HUDEP-2 (cell line): ENCODE measurements at regions not wholly inside any gene's neighbourhood (a gene's known extent, or its start where the extent isn't known, plus 50 kb on each side); places are given as distances from the start of the nearest gene placed in this dataset.
A peak's percentile ranks its signal among the peaks of the same experiment; 100 is the strongest.
"Not testable (repeated sequence)": the region's sequence is repeated elsewhere in the genome, so short reads cannot be mapped to it uniquely, and the experiment has no call there.

ENCODE experiments used
- DNase-seq, 76 experiments: peaks; one replicate each; lab custom pipeline; 2025; ENCODE audit not compliant: unreplicated experiment in 76 of 76; lab: John Stamatoyannopoulos, UW

GRCh38 chr6:25150031-25150430 lies 129.1 kb upstream of the CARMIL1 start:
- no peak for DNase-seq

- no peak for DNase-seq
Measured at GRCh38 chr6:25150863-25151262, 128.3 kb upstream of the CARMIL1 start.

GRCh38 chr6:25153079-25153478 lies 126.1 kb upstream of the CARMIL1 start:
- DNase-seq, result no peak

GRCh38 chr6:25154034-25154596 lies 125.1 kb upstream of the CARMIL1 start:
- no peak for DNase-seq

- DNase-seq, result peak in 27 of 76 experiments; percentile 5 to 62 (median 24)
Measured at GRCh38 chr6:25155211-25155610, 124.0 kb upstream of the CARMIL1 start.

GRCh38 chr6:25156123-25156522 lies 123.1 kb upstream of the CARMIL1 start:
- DNase-seq, result no peak

GRCh38 chr6:25157183-25157582 lies 122.0 kb upstream of the CARMIL1 start:
- no peak for DNase-seq

GRCh38 chr6:25157842-25158241 lies 121.3 kb upstream of the CARMIL1 start:
- no peak for DNase-seq

GRCh38 chr6:25160134-25160533 lies 119.0 kb upstream of the CARMIL1 start:
- not testable (repeated sequence) for DNase-seq

- no peak for DNase-seq
Measured at GRCh38 chr6:25165177-25165576, 114.0 kb upstream of the CARMIL1 start.

- DNase-seq, result peak in 46 of 76 experiments; percentile 8 to 79 (median 34)
Measured at GRCh38 chr6:25165800-25166199, 113.4 kb upstream of the CARMIL1 start.

GRCh38 chr6:25166955-25167748 lies 112.0 kb upstream of the CARMIL1 start:
- DNase-seq, result no peak

GRCh38 chr6:25167961-25168360 lies 111.2 kb upstream of the CARMIL1 start:
- DNase-seq, result no peak

- DNase-seq, result no peak
Measured at GRCh38 chr6:25168637-25169036, 110.5 kb upstream of the CARMIL1 start.

- DNase-seq, result no peak
Measured at GRCh38 chr6:25169553-25169952, 109.6 kb upstream of the CARMIL1 start.

- DNase-seq, result no peak
Measured at GRCh38 chr6:25169961-25170360, 109.2 kb upstream of the CARMIL1 start.

- no peak for DNase-seq
Measured at GRCh38 chr6:25170640-25171039, 108.5 kb upstream of the CARMIL1 start.

- no peak for DNase-seq
Measured at GRCh38 chr6:25171301-25171700, 107.9 kb upstream of the CARMIL1 start.

- no peak for DNase-seq
Measured at GRCh38 chr6:25172819-25173218, 106.4 kb upstream of the CARMIL1 start.

GRCh38 chr6:25173246-25173645 lies 105.9 kb upstream of the CARMIL1 start:
- DNase-seq, result no peak

GRCh38 chr6:25173951-25174474 lies 105.2 kb upstream of the CARMIL1 start:
- DNase-seq, result no peak

GRCh38 chr6:25174678-25175077 lies 104.5 kb upstream of the CARMIL1 start:
- DNase-seq, result no peak
